ENCODE measurements at regions not wholly inside any gene's neighbourhood (a gene's known extent, or its start where the extent isn't known, plus 50 kb on each side); places are given as distances from the start of the nearest gene placed in this dataset.

DNA sequence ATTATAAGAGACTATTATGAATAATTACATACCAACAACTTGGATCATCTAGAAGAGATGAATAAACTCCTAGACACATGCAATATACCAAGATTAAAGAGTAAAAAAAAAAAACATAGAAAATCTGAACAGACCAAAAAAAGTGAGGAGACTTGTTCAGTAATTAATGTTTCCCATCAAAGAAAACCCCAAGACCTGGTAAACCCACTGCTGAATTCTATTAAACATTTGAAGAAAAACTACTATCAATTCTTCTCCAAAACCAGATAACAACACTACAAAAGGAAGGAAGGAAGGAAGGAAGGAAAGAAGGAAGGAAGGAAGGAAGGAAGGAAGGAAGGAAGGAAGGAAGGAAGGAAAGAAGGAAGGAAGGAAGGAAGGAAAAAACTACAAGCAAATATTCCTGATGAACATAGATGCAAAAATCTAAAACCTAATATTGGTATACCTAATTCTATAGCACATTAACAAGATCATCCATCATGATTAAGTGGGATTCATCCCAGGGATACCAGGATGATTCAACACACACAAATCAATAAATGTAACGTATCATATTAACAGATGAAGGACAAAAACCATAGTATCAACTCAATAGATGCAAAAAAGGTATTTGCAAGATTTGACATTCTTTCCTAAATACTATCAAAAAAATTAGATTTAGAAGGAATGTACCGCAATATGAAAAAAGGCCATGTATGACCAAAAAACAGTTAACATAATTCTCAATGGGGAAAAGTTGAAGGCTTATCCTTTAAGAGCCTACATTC, 445.5 kb downstream of the KCNH5 start (continued):
- TF ChIP-seq JUND (IDR thresholded peaks at IDR 0.05) (no peak), RXRA (IDR thresholded peaks at IDR 0.05) (no peak), SP1 (IDR thresholded peaks at IDR 0.05) (no peak), FOXA1 (IDR thresholded peaks at IDR 0.05) (no peak)
- TF ChIP-seq, protein P1, sequence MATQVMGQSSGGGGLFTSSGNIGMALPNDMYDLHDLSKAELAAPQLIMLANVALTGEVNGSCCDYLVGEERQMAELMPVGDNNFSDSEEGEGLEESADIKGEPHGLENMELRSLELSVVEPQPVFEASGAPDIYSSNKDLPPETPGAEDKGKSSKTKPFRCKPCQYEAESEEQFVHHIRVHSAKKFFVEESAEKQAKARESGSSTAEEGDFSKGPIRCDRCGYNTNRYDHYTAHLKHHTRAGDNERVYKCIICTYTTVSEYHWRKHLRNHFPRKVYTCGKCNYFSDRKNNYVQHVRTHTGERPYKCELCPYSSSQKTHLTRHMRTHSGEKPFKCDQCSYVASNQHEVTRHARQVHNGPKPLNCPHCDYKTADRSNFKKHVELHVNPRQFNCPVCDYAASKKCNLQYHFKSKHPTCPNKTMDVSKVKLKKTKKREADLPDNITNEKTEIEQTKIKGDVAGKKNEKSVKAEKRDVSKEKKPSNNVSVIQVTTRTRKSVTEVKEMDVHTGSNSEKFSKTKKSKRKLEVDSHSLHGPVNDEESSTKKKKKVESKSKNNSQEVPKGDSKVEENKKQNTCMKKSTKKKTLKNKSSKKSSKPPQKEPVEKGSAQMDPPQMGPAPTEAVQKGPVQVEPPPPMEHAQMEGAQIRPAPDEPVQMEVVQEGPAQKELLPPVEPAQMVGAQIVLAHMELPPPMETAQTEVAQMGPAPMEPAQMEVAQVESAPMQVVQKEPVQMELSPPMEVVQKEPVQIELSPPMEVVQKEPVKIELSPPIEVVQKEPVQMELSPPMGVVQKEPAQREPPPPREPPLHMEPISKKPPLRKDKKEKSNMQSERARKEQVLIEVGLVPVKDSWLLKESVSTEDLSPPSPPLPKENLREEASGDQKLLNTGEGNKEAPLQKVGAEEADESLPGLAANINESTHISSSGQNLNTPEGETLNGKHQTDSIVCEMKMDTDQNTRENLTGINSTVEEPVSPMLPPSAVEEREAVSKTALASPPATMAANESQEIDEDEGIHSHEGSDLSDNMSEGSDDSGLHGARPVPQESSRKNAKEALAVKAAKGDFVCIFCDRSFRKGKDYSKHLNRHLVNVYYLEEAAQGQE (IDR thresholded peaks at IDR 0.05): no peak

DNA sequence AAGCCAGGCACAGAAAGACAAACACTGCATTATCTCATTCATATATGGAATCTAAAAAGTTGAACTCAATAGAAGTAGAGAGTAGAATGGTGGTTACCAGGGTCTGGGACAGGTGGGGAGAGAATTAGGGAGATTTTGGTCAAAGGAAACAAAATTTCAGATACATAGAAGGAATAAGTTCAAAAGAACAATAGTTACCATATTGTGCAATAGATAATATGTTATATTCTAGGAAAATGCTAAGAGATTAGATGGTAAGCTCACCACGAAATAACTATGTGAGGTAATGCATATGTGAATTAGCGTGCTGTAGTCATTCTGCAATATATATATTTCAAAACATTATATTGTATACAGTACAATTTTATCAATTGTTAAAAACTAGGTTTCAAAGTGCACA, 442.5 kb downstream of the KCNH5 start:
- Histone ChIP-seq H3K27ac (ENCODE audit: low read depth in 1 of 2, low read length in 2 of 2) (no peak overlapping the region), H3K36me3 (ENCODE audit: control insufficient read depth in 4 of 4, insufficient read depth in 3 of 4, low read depth in 1 of 4, low read length in 3 of 4) (no peaks in the 10 kb centered on the region), H3K4me3 (ENCODE audit: low read depth in 1 of 3, low read length in 3 of 3) (no peak overlapping the region), H3K9ac (ENCODE audit: low read depth in 1 of 2, low read length in 2 of 2) (no peak overlapping the region), H3K4me1 (ENCODE audit: control insufficient read depth in 4 of 4, insufficient read depth in 4 of 4, low read length in 3 of 4) (no peaks in the 10 kb centered on the region), H3K9me3 (ENCODE audit: control insufficient read depth in 4 of 4, low read length in 3 of 4) (peaks cover 0 to 3% (median 0%) of the 10 kb centered on the region in 4 donors), H3K27me3 (ENCODE audit: control insufficient read depth in 4 of 4, insufficient read depth in 4 of 4, low read length in 3 of 4) (no peaks in the 10 kb centered on the region)
- DNase-seq (ENCODE audit: low spot score): no peak
- 85% methylated on average over 2 of the region's 2 CpGs for WGBS
- TF ChIP-seq ATF3 (IDR thresholded peaks at IDR 0.05) (no peak), HNF4A (conservative IDR thresholded peaks at IDR 0.05) (no peak), MAX (IDR thresholded peaks at IDR 0.05) (no peak), SP1 (IDR thresholded peaks at IDR 0.05) (no peak), HNF4G (IDR thresholded peaks at IDR 0.05) (no peak), GABPA (IDR thresholded peaks at IDR 0.05 in 1 of 2, conservative IDR thresholded peaks at IDR 0.05 in 1 of 2) (no peak), EGR1 (IDR thresholded peaks at IDR 0.05; ENCODE audit: low read depth in 2 of 2) (no peak), TAF1 (conservative IDR thresholded peaks at IDR 0.05) (no peak), FOXA2 (IDR thresholded peaks at IDR 0.05) (no peak), JUND (IDR thresholded peaks at IDR 0.05) (no peak), NR2F2 (IDR thresholded peaks at IDR 0.05) (no peak), RXRA (IDR thresholded peaks at IDR 0.05) (no peak)
- TF ChIP-seq, protein P2, sequence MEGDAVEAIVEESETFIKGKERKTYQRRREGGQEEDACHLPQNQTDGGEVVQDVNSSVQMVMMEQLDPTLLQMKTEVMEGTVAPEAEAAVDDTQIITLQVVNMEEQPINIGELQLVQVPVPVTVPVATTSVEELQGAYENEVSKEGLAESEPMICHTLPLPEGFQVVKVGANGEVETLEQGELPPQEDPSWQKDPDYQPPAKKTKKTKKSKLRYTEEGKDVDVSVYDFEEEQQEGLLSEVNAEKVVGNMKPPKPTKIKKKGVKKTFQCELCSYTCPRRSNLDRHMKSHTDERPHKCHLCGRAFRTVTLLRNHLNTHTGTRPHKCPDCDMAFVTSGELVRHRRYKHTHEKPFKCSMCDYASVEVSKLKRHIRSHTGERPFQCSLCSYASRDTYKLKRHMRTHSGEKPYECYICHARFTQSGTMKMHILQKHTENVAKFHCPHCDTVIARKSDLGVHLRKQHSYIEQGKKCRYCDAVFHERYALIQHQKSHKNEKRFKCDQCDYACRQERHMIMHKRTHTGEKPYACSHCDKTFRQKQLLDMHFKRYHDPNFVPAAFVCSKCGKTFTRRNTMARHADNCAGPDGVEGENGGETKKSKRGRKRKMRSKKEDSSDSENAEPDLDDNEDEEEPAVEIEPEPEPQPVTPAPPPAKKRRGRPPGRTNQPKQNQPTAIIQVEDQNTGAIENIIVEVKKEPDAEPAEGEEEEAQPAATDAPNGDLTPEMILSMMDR (IDR thresholded peaks at IDR 0.05; ENCODE audit: low read depth, low read length, missing input control): no peak

DNA sequence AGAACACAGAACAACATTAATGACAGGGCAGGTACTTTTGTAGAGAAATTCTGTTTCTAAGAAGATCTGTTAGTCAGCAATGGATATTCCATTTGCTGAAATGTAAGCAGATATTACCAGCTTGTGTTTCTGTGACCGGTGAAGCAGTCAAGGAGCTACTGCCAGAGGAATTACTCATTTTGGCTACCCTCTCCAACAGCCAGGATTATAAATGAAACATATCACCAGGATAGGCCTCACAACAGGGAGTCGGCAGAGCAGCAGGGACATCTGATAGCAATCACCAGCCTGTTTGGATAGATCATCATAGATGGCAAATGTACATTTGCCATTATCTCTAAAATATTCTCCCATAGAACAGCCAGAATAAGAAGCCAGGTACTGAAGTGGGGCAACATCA, 440.7 kb downstream of the KCNH5 start:
- no peaks in the 10 kb centered on the region for H3K27me3 ChIP-seq (ENCODE audit: control insufficient read depth in 4 of 4, insufficient read depth in 4 of 4, low read length in 3 of 4)
- no peak for DNase-seq (ENCODE audit: low spot score)
- H3K9ac ChIP-seq (ENCODE audit: low read depth in 1 of 2, low read length in 2 of 2): no peak overlapping the region
- no peak overlapping the region for H3K27ac ChIP-seq (ENCODE audit: low read depth in 1 of 2, low read length in 2 of 2)
- H3K4me3 ChIP-seq (ENCODE audit: low read depth in 1 of 3, low read length in 3 of 3): no peak overlapping the region
- H3K4me1 ChIP-seq (ENCODE audit: control insufficient read depth in 4 of 4, insufficient read depth in 4 of 4, low read length in 3 of 4): no peaks in the 10 kb centered on the region
- WGBS: 85% methylated on average over 2 of the region's 2 CpGs
- peaks cover 0 to 3% (median 0%) of the 10 kb centered on the region in 4 donors for H3K9me3 ChIP-seq (ENCODE audit: control insufficient read depth in 4 of 4, low read length in 3 of 4)
- H3K36me3 ChIP-seq (ENCODE audit: control insufficient read depth in 4 of 4, insufficient read depth in 3 of 4, low read depth in 1 of 4, low read length in 3 of 4): no peaks in the 10 kb centered on the region
- no peak for TF ChIP-seq SP1 (IDR thresholded peaks at IDR 0.05)
- no peak for TF ChIP-seq JUND (IDR thresholded peaks at IDR 0.05)
- TF ChIP-seq HNF4G (IDR thresholded peaks at IDR 0.05): no peak
- no peak for TF ChIP-seq HNF4A (conservative IDR thresholded peaks at IDR 0.05)
- TF ChIP-seq FOXA2 (IDR thresholded peaks at IDR 0.05): no peak
- TF ChIP-seq GABPA (IDR thresholded peaks at IDR 0.05 in 1 of 2, conservative IDR thresholded peaks at IDR 0.05 in 1 of 2): no peak
- TF ChIP-seq EGR1 (IDR thresholded peaks at IDR 0.05; ENCODE audit: low read depth in 2 of 2): no peak
- TF ChIP-seq, protein P2 (IDR thresholded peaks at IDR 0.05; ENCODE audit: low read depth, low read length, missing input control): no peak
- TF ChIP-seq RXRA (IDR thresholded peaks at IDR 0.05): no peak
- no peak for TF ChIP-seq RAD21 (IDR thresholded peaks at IDR 0.05)
- TF ChIP-seq, protein P1 (IDR thresholded peaks at IDR 0.05): no peak
